Astrocyte of the cerebellum (primary cell): ENCODE measurements at regions not wholly inside any gene's neighbourhood (a gene's known extent, or its start where the extent isn't known, plus 50 kb on each side); places are given as distances from the start of the nearest gene placed in this dataset.

Experiments used
- DNase-seq: peaks from one replicate; pipeline ENCODE4 v3.0.0-alpha.2; 2011; ENCODE audit warnings: low read depth
- H3K4me3 ChIP-seq: 2 replicates; pipeline ENCODE4 v1.5.1; 2011; ENCODE audit warnings: mild to moderate bottlenecking, low read depth, low read length, moderate library complexity
- in situ Hi-C: cut with HindIII; loops from 2 replicates; pipeline ENCODE4 v1.10.0; 2017; ENCODE audit warnings: low sequenced_read_pairs
- TF ChIP-seq, protein P1 (sequence below): IDR thresholded peaks from 2 replicates; pipeline ENCODE4 v1.5.1; 2012; ENCODE audit warnings: low read length, low read depth, moderate library complexity, mild to moderate bottlenecking; ENCODE audit errors: missing control alignments

DNA sequence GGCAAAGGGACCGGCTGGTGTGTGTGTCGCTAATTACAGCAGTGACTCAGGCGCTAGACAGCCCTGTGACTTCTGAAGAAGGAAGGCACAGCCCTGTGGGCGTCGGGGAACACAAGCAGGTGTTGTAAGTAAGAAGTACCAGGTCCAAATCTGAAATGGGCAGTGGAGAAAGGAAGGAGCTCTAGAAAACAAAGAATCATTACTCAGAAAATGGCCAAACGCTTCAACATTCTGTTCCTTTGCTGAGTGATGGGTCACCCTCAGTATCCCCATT is 106.8 kb downstream of the PXDC1 start:
- no peak for DNase-seq
- in situ Hi-C loops, result no loop called here
- H3K4me3 ChIP-seq, result no peak overlapping the region
- TF ChIP-seq, protein P1, sequence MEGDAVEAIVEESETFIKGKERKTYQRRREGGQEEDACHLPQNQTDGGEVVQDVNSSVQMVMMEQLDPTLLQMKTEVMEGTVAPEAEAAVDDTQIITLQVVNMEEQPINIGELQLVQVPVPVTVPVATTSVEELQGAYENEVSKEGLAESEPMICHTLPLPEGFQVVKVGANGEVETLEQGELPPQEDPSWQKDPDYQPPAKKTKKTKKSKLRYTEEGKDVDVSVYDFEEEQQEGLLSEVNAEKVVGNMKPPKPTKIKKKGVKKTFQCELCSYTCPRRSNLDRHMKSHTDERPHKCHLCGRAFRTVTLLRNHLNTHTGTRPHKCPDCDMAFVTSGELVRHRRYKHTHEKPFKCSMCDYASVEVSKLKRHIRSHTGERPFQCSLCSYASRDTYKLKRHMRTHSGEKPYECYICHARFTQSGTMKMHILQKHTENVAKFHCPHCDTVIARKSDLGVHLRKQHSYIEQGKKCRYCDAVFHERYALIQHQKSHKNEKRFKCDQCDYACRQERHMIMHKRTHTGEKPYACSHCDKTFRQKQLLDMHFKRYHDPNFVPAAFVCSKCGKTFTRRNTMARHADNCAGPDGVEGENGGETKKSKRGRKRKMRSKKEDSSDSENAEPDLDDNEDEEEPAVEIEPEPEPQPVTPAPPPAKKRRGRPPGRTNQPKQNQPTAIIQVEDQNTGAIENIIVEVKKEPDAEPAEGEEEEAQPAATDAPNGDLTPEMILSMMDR, result no peak

DNA sequence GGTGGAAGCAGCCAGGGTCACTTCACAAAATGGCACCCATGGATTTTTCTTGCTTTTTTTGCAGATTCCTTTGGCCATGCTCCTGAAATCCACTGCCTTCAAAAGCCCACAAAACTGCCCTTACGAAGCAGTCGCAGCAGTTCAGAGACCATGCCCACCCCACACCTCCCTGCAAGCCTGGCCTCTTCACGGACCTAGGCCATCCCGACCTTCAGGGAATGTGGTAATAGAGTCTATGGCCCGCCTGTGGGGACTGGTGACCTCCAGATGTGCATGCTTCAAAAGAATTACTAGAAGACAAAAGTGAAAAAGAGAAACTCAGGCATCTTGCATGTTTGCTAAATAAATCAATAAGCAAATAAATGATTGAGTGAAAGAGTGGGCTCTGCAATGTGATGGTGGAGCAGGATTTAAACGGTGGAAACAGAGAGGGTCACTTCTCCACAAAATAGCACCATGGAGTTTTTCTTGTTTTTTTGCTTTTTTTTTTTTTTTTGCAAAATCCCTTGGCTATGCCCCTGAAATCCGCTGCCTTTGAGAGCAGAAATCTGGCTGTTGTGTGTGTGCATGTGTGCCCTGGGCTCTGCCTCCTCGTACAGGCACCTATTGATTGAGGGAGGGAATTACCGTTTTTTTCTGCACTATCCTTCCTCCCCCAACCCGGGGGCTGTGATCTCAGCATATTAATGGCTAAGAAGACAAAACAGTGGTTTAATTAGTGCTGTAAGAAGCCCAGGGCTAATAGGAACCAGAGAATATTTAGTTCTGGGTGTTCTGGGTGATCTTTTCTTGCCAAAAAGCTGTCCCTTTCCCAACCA is 107.4 kb downstream of the PXDC1 start:
- H3K4me3 ChIP-seq, result no peak overlapping the region
- TF ChIP-seq, protein P1, result no peak
- in situ Hi-C loops, result no loop called here
- DNase-seq, result no peak

DNA sequence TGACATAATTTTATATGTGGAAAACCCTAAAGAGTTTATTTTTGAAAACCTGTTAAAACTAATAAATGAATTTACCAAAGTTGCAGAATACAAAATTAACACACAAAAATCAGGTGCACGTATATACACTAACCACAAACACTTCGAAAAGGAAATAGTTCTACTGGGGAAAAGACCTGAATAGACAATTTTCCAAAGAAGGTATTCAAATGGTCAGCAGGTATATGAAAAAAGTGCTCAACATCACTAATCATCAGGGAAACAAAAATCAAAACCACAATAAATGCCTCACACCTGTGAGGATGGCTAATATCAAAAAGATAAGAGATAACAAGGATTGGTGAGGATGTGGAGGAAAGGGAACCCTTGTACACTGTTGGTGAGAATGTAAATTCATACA is 110.6 kb downstream of the PXDC1 start:
- TF ChIP-seq, protein P1, result no peak
- in situ Hi-C loops, result no loop called here
- DNase-seq, result no peak
- H3K4me3 ChIP-seq, result no peak overlapping the region

DNA sequence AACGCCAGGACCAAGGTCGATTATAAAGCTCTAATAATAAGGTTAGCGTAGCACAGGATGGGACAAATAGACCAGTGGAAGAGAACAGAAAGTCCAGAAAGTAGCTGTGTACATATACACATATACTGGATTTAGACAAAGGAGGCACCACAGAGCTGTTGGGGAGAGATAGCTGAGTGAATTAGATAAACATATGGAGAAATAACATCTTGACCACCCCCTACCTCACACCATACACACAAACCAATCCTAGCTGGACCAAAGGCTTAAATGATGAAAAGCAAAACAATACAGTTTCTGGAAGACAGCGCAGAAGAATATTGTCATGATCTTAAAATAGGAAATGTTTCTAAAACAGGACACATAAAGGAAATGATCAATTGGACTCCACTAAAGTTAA is 112.9 kb downstream of the PXDC1 start:
- no peak for DNase-seq
- TF ChIP-seq, protein P1, result no peak
- in situ Hi-C loops, result no loop called here
- no peak overlapping the region for H3K4me3 ChIP-seq

DNA sequence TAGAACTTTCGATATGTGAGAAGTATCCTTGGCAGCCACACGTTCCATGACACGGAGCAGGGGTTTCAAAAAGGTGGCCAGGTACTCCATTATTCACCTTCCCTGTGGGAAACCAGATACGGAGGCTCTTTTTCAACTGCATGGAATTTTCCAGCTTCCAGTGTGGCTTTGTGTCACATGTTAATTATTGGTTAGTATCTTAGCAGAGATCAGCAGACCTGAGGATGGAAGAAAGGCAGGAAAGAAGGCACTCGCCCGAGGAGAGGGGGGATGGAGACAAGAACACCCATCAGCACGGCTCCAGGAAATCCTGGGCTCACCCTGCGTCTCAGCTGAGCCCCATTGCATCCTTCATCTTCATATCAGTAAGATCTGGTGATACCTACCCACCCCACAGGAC is 115.5 kb downstream of the PXDC1 start:
- TF ChIP-seq, protein P1, result no peak
- in situ Hi-C loops, result no loop called here
- no peak for DNase-seq
- no peak overlapping the region for H3K4me3 ChIP-seq

DNA sequence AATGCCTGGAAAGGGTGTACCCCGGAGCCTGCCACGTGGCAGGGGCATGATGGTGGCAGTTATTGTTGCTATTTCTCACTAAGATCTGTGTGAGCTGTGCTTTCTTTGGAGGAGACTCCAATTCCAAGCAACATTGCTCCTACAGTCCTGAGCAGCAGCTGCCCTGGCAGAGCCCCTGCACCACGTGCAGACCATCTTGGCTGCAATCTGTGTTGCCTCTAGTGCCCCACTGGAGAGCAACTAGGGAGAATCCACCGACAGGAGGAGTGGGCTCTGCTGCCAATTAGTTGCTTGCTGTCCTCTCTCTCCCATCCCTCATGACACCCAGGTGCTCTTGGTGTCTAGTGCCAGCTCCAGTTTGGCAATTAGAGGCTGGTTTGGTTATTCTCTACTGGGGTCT is 116.0 kb downstream of the PXDC1 start:
- in situ Hi-C loops, result no loop called here
- DNase-seq, result no peak
- no peak overlapping the region for H3K4me3 ChIP-seq
- TF ChIP-seq, protein P1, result no peak
